ENCODE measurements at regions not wholly inside any gene's neighbourhood (a gene's known extent, or its start where the extent isn't known, plus 50 kb on each side); places are given as distances from the start of the nearest gene placed in this dataset.

- DNase-seq: no peak
Observed at GRCh38 chr10:130491693-130492050, 355.5 kb downstream of the GLRX3 start.

GRCh38 chr10:130492266-130492934 is 356.2 kb downstream of the GLRX3 start:
- no peak for DNase-seq

GRCh38 chr10:130493021-130493420 is 356.8 kb downstream of the GLRX3 start:
- no peak for DNase-seq

GRCh38 chr10:130493446-130494145 is 357.4 kb downstream of the GLRX3 start:
- no peak for DNase-seq

- DNase-seq: no peak
Observed at GRCh38 chr10:130495116-130495862, 359.1 kb downstream of the GLRX3 start.

GRCh38 chr10:130495891-130496636 is 359.9 kb downstream of the GLRX3 start:
- no peak for DNase-seq

GRCh38 chr10:130497056-130498010 is 361.1 kb downstream of the GLRX3 start:
- DNase-seq: no peak

- no peak for DNase-seq
Observed at GRCh38 chr10:130498042-130498441, 361.9 kb downstream of the GLRX3 start.

GRCh38 chr10:130498934-130499333 is 362.7 kb downstream of the GLRX3 start:
- DNase-seq: no peak

GRCh38 chr10:130499541-130499940 is 363.4 kb downstream of the GLRX3 start:
- no peak for DNase-seq

GRCh38 chr10:130500261-130501000 is 364.2 kb downstream of the GLRX3 start:
- no peak for DNase-seq

GRCh38 chr10:130507461-130507860 is 371.3 kb downstream of the GLRX3 start:
- DNase-seq: no peak

GRCh38 chr10:130509881-130510689 is 373.9 kb downstream of the GLRX3 start:
- no peak for DNase-seq

- DNase-seq: no peak
Observed at GRCh38 chr10:130510755-130511154, 374.6 kb downstream of the GLRX3 start.

- no peak for DNase-seq
Observed at GRCh38 chr10:130511766-130512165, 375.6 kb downstream of the GLRX3 start.

- no peak for DNase-seq
Observed at GRCh38 chr10:130512936-130513335, 376.7 kb downstream of the GLRX3 start.

- no peak for DNase-seq
Observed at GRCh38 chr10:130513686-130514476, 377.7 kb downstream of the GLRX3 start.

GRCh38 chr10:130515670-130516069 is 379.5 kb downstream of the GLRX3 start:
- DNase-seq: no peak

GRCh38 chr10:130516141-130516735 is 380.0 kb downstream of the GLRX3 start:
- no peak for DNase-seq

Data from T-helper 9 cell (primary cell).